NCI-H526 treated with DMSO at 0.1 percent for 48 hours (cell line): ENCODE measurements at regions not wholly inside any gene's neighbourhood (a gene's known extent, or its start where the extent isn't known, plus 50 kb on each side); places are given as distances from the start of the nearest gene placed in this dataset.
"Not testable (repeated sequence)": the region's sequence is repeated elsewhere in the genome, so short reads cannot be mapped to it uniquely, and the experiment has no call there.

ENCODE experiments used
- DNase-seq: peaks from one replicate; lab custom pipeline; 2025; lab: John Stamatoyannopoulos, UW

DNA sequence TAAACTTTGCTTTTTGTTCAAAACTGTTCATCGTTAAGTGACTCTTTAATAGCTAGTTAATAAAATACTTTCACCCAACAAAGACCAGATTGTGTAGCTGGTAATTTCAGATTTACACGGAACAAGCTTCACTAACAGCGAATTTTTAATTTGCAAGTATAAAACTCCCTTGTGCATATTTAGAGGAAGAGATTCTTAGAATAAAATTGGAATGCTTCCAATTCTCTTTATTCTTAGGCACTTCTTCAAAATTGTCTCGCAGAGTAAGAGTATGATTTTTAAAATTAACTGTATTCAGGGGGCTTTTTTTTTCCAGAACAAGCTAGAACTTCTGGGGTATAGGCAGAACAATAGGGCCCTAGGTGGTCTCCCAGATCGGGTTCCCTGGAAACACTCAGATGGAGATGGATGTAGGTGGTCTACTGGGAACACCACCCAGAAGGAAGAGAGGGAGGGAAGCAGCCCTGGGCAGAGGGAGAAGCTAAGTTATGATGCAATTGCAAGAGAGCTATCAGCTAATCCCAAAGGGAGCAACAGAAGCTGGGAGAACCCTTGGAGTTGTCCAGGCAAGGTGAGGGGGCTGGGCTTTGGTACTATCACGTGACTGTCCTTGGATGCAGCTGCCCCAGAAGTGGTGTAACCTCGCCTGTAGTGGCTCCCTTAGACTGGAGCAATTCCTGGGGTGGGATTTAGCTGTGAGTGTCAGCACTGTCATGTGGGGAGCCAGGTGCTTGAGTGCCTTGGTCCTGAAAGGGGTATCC, 151.7 kb upstream of the ASB18 start:
- no peak for DNase-seq

DNA sequence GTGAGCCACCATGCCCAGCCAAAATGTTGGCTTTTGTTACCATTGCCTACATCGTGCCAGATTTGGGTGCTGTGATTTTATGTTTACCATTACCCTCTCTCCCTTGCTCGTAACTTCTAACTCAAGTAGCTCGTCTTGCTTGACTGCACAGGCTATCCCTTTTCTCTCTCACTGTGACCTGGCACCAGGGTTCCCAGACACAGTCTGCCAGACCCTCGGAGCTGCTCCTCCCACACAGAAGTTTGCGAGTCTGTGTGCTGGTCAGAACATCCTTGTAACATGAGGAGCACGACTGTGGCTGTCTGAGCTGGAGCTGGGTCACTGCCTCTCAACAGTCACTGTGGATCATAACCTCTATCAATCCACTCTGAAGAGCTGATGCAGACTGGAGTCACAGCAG, 152.5 kb upstream of the ACKR3 start:
- DNase-seq: no peak

DNA sequence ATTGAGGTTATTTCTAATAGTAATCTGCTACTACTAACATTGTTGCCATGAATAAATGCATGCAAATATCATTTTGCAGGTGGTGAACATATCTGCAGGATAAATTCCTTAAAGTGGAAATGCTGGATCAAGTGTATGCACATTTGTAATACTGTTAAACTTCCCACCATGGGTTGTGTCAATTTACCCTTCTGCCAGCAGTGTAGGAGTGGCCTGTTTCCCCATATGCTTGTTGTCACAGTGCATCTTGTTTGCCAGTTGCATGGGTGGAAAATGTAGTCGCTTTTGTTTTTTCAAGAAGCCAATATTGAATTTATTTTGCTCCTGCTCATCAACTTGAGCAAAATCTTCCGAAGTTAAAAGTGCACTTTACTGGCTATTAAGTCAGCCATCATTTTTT, 139.0 kb upstream of the ACKR3 start:
- DNase-seq: no peak

- DNase-seq: no peak
Measured at GRCh38 chr2:236434593-236434992, 135.0 kb upstream of the ACKR3 start.

DNA sequence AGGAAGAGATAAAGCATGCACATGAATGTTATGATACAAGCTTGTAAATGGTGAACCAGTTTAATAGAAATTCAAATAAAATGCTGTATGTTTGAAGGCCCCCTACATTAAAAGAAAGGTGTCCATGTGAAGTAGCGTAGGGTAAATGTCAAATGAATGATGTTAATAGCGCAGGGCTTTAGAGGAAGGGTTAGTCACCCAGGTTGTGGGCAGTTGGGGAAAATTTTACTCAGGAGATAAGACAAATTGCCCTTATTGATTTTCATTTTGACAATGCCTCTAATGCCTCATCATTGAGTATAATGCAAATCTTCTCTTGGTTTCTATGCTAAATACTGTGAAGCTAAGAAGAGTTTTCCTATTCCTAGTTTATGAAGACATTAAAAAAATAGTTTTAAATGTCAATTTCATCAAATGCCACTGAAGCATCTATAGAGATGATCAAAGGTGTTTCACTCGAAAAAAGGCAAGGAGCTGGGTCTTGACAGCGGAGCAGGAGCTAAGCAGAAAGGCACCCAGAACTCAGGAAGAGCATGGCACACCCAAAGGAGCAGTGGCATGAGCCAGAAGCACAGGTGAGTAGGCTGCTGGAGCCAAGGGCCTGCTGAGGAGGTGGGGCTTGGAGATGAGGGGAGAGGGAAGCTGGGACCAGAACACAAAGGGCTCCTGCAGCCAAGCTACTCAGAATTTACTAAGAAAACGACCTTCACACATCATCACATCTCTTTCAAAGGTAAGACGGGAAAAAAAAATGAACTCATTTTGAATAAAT, 129.3 kb upstream of the ACKR3 start:
- DNase-seq: no peak

DNA sequence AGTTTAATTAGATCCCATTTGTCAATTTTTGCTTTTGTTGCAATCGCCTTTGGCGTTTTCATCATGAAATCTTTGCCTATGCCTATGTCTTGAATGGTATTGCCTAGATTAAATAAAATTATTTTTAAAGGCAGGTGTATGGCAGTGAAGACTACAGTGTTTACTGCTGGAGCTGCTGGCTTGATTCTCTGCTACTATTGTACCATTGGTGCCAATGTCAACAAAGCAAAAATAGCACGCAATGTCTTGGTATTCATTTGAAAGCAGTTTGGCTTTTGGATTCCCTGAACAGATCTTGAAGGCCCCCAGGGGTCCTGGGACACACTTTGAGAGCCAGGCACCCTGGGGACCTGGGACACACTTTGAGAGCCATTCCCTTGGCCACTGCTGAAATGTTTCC, 125.4 kb upstream of the ACKR3 start:
- DNase-seq: no peak

DNA sequence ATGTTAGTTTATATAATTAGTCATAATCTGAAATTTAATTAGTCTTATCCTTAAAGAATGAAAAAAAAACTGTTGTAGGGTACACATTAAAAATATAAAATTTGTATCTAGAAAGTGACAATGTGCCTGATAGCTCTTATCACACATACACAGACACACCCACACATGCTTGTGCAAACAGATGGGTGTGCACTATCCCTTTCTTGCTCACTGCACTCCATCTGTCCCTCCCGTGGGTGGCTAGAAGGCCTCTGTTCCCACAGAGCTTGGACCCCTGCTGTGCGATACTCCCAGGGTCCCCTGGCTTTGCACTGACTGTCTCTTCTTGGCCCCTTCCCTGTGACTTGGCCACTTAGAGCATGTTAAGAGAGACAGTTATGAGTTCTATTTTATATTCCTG, 123.9 kb upstream of the ACKR3 start:
- no peak for DNase-seq

DNA sequence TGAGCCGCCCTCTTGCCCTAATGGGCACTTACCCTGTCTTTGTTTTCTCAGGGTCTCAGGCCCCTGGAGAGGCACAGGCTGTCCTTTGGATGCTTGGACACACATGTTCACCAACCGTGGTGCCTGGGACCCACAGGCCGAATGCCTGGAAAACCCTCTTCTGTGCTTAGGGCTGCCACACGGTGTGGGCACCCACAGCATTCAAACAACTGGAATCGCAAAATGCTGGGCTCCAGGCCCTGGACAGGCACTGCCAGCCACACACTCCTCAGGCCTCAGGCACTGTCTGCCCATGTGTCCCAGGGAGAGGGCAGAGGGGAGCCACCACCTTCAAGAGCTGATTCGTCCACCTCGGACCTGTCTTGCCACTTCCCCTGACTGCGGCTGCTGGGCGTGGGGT, 123.1 kb upstream of the ACKR3 start:
- DNase-seq: no peak

DNA sequence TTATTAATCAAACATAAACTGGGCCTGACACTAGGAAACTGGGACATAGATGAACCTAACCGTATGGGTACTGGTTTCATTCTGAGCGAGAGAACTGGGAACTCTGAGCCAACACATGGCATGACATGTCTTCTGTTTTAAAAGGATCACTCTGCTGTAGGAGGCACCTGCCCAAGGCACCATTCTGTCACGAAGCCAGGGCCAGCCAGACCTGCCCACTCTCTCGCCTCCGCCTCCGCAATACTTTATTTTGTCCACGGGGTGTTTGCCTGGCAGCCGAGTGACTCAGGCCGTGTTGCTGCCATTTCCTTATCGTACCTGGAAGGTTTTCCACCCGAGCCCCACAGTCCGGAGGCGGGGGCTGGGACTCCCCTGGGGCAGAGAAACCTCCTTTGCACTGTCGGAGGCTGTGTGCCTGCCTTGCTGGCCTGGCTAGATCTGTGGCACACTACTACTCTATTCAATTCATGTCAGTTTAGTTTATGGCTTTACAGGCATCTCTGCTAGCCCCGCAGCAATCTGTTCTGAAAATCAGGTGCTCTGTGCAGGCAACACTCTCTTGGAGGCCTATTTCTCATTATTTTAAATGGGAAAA, 120.4 kb upstream of the ACKR3 start:
- DNase-seq: no peak

DNA sequence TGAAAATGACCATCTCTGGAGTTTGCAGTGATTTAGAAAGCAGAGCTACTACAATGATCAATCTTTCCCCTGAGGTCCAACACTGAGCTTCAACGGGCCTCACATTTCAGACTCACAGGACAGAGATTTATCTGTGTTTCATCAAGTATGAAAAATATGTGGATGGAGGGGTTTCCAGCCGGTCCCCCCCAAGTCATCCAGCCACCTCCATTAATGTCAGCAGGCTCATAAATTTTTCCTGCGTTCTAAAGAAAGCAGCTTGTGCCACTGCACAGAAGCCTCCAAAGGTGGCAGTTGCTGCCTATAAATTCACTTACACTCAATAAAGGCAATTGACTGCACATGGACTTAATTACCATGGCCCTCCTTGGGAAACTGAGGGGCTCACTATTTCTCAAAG, 117.4 kb upstream of the ACKR3 start:
- no peak for DNase-seq

DNA sequence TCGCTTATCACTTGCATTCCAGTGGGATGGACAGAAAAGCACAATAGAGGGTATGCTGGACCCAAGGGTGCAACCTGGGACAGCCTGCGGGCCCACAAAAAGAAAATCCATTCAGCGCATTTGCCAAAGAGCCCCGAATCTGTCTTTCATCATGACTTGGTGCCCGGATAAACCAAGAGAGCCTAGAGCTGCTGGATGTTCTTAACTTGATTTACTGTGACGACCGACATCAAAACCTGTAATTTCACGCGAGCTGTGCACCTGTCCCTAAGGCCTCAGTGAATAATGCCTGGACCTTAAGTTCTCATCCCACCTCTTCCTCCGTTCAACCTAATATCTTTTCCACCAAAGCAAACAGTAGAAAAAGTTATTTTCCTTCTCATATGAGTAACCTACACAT, 115.5 kb upstream of the ACKR3 start:
- no peak for DNase-seq

DNA sequence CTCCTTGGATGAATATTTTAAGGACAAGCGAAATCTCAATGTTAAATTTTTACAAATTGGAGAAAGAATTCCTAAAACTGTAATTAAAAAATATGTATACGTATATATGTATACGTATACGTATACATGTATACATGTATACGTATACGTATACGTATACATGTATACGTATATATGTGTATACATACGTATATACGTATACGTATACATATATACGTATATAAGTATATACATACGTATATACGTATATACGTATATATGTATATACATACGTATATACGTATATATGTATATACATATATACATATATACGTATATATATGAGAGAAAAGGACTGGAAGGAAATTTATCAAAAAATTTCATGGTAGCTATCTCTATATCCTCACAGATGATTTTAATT, 110.2 kb upstream of the ACKR3 start:
- DNase-seq: no peak

DNA sequence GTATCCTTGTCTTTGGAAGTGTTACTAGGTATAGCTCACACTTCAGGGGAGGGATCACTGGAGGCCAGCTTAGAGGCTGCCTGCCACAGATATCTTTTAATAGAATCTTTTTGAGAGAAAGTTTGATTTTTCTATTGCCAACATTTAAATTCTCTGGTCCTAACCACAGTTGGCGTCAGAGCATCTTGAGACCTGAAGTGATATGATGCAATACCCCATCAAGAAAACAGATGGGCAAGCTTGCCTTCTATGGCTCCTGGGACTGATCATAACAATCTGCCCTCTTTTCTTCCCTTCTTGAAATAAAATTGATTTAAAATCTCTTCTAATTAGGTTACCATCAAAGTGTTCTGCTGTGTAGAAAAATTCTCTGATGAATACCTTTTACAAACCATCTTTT, 105.5 kb upstream of the ACKR3 start:
- no peak for DNase-seq

DNA sequence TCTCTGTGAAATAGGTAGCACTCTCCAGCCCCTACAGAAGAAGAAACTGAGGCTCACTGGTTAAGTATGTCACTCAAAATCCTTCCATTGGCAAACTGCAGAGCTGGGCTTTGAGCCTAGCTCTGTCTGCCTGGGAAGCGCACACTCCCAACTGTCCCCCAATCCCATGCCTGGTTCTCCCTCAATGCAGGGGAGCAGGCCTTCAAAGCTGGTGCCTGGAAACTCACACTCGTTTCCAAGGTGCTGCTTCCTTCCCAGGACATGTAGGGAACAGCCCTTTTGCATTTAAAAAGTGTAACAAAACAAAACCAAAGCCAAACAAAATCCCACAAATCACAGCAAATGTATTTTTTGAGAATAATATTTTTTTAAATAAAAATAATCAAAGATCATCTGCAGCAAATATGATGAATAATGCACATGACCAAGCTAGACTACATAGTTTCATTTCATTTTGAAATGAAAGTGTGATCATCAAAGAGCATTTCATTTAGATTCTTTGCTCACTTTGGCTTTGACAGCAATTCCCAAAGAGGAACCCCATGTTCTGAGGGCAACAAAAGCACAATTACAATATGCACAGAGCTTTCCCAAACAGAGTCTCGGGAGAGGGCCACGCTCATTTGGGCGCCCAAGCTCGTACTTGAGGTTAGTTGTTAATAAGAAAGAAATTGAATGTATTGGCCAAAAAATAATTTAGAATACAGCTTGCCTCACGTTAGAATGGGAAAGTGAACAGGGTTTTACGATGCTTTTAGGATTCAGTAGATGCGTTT, 96.7 kb upstream of the ACKR3 start:
- no peak for DNase-seq

DNA sequence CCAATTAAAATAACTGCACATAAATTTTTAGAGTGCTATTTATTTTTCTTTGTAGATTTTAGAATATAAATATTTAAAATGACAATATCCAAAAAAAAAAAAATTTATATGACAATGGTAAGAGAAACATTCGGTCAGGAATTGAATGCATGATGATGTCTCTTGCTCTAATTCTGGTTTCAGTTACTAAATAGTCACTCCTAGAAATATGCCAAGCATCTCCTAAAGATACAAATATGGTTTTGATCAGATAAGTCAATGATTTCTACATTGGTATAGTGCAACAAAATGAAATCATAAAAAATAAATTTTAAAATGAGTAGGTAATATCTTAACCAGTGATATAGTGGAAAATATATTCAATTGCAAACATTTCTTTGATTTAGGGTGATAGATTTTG, 95.9 kb upstream of the ACKR3 start:
- DNase-seq: no peak

- no peak for DNase-seq
Measured at GRCh38 chr2:236479814-236480213, 89.8 kb upstream of the ACKR3 start.

DNA sequence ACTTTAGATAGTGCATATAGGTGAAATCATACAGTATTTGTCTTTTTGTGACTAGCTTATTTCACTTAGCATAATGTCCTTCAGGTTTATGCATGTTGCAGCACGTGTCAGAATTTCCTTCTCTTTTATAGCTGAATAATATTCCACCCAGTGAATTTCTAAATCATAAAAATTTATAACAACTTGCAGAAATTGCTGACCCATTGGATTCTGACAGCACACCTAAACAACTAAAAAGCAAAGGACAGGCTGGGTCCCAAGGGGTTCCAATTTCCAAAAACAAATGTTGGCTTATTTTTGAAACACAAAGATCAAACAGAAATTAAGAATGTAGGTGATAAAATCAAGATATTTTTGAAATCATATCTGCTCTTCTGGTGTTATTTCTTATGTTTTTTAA, 86.5 kb upstream of the ACKR3 start:
- no peak for DNase-seq

DNA sequence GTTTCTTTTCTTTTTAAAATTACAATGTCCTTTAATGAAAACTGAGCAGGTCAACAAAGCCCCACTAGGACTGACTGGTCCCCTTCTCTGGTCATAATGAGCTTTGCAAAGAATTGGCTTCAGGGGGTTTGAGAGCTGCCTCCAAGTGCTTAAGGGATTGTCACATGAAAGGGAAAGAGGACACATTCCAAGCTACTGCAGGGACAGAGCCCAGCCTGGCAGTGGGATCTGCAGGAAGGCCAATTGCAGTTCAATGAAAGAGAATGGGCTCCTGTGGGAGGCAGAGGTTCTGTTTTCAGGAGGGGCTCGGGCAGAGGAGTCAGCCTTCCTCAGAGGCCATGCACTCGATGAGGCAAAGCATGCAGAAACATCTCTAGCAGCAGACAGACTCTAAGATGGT, 84.1 kb upstream of the ACKR3 start:
- DNase-seq: no peak

- DNase-seq: not testable (repeated sequence)
Measured at GRCh38 chr2:236489083-236489482, 80.5 kb upstream of the ACKR3 start.

DNA sequence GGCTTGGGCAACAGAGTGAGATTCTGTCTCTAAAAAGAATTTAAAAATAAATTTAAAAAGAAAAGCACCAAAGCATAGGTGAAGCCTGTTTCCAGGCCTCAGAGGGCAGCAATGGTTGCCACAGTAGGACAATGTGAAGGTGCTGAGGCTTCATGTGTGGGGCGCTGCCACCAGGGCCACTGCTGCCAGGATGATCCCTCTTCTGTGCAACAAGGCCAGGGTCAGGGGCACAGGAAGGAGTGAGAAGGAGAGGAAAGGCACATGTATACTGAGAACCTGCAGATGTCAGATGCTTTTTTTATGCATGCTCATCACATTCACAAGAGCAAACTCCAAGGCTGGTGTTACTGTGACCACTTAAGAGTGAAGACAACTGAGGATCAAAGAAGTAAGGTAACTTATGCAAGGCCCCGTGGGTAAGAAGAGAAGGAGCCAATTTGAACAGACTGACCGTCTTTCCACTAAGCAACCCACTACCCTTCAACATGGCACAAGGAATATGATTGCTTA, 79.7 kb upstream of the ACKR3 start:
- DNase-seq: no peak

DNA sequence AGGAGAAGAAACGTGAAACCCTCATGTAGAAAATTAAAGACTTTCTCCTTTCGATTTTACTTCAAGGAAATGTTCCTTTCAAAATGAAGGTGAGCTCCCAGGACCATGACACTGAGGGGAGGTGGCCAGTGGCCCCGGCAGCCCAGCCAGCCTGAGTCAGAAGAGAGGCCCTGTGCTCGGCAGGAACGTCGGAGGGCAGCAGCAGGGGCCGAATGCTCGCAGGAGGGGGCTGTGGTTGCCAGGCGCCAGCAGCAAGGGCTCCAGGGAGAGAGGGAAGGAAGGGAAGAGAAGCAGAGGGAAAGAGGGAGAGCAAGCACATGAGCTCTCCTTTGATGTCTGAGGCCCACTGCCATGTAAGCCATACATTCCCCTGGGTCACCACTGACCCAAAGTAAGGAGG, 73.3 kb upstream of the ACKR3 start:
- DNase-seq: no peak

GRCh38 chr2:236498369-236498768, 71.3 kb upstream of the ACKR3 start:
- no peak for DNase-seq
